Breast epithelium (tissue), 3 donors: ENCODE measurements at regions not wholly inside any gene's neighbourhood (a gene's known extent, or its start where the extent isn't known, plus 50 kb on each side); places are given as distances from the start of the nearest gene placed in this dataset.

ENCODE experiments used
- CTCF ChIP-seq, 3 donors: fragments of 450-650 bp; IDR thresholded peaks; one replicate each; pipeline ENCODE4 v1.5.1; 2016 to 2017; ENCODE audit warnings: antibody characterized with exemption in 3 of 3, mild to moderate bottlenecking in 3 of 3, moderate library complexity in 3 of 3
- POLR2A ChIP-seq: fragments of 450-650 bp; IDR thresholded peaks from one replicate; pipeline ENCODE4 v1.6.1; 2016; ENCODE audit warnings: antibody characterized with exemption, mild to moderate bottlenecking, moderate library complexity
- POLR2AphosphoS5 ChIP-seq, 3 donors: sonication (generic); formaldehyde crosslinking; IDR thresholded peaks; one replicate each; pipeline ENCODE4 v1.6.1; 2017; ENCODE audit warnings: antibody characterized with exemption in 3 of 3

GRCh38 chr18:29157057-29157780 lies 980.3 kb upstream of the CDH2 start:
- TF ChIP-seq POLR2AphosphoS5 (IDR thresholded peaks at IDR 0.05) (no peak), CTCF (IDR thresholded peaks at IDR 0.05) (no peak), POLR2A (no peak)
